Ishikawa (cell line): ENCODE measurements at regions not wholly inside any gene's neighbourhood (a gene's known extent, or its start where the extent isn't known, plus 50 kb on each side); places are given as distances from the start of the nearest gene placed in this dataset.

ENCODE experiments used
- CEBPB ChIP-seq: IDR thresholded peaks from 2 replicates; pipeline ENCODE4 v1.6.1; 2012
- EP300 ChIP-seq: IDR thresholded peaks from 2 replicates; pipeline ENCODE4 v1.6.1; 2012; ENCODE audit warnings: borderline replicate concordance
- TAF1 ChIP-seq: IDR thresholded peaks from 2 replicates; pipeline ENCODE4 v1.6.1; 2012; ENCODE audit warnings: low read depth, mild to moderate bottlenecking
- TCF12 ChIP-seq: IDR thresholded peaks from 2 replicates; pipeline ENCODE4 v1.6.1; 2012; ENCODE audit warnings: low read depth
- YY1 ChIP-seq: IDR thresholded peaks from 2 replicates; pipeline ENCODE4 v1.6.1; 2012; ENCODE audit warnings: low read depth
- ZBTB7A ChIP-seq: IDR thresholded peaks from 2 replicates; pipeline ENCODE4 v1.6.1; 2012; ENCODE audit warnings: low read depth
- TF ChIP-seq, protein P1 (sequence below): IDR thresholded peaks from 2 replicates; pipeline ENCODE4 v1.6.1; 2012; ENCODE audit warnings: low read depth, mild to moderate bottlenecking
- TF ChIP-seq, protein P2 (sequence below): IDR thresholded peaks from 2 replicates; pipeline ENCODE4 v1.6.1; 2012
- TF ChIP-seq, protein P3 (sequence below): IDR thresholded peaks from 2 replicates; pipeline ENCODE4 v1.6.1; 2012

DNA sequence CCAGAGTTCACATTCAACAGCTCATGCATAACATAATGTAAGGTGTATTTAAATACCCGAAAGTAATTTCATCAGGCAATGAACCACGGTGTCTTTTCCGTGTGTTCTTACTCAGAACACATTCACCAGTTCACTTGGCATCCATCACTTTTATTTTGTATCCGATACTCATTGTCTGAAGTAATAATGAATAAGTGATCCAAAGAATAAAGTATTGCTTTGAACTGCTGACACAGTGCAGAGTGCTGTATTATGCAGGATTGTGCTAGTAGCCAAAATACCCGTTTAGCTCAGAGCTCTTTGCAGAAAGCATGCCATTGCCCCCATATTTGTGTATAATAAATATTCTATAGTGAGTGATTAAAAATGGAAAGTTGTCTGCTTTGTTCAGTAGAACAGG is 460.9 kb upstream of the KCNMB2 start:
- TF ChIP-seq, protein P1, sequence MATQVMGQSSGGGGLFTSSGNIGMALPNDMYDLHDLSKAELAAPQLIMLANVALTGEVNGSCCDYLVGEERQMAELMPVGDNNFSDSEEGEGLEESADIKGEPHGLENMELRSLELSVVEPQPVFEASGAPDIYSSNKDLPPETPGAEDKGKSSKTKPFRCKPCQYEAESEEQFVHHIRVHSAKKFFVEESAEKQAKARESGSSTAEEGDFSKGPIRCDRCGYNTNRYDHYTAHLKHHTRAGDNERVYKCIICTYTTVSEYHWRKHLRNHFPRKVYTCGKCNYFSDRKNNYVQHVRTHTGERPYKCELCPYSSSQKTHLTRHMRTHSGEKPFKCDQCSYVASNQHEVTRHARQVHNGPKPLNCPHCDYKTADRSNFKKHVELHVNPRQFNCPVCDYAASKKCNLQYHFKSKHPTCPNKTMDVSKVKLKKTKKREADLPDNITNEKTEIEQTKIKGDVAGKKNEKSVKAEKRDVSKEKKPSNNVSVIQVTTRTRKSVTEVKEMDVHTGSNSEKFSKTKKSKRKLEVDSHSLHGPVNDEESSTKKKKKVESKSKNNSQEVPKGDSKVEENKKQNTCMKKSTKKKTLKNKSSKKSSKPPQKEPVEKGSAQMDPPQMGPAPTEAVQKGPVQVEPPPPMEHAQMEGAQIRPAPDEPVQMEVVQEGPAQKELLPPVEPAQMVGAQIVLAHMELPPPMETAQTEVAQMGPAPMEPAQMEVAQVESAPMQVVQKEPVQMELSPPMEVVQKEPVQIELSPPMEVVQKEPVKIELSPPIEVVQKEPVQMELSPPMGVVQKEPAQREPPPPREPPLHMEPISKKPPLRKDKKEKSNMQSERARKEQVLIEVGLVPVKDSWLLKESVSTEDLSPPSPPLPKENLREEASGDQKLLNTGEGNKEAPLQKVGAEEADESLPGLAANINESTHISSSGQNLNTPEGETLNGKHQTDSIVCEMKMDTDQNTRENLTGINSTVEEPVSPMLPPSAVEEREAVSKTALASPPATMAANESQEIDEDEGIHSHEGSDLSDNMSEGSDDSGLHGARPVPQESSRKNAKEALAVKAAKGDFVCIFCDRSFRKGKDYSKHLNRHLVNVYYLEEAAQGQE, result no peak
- TF ChIP-seq, protein P2, sequence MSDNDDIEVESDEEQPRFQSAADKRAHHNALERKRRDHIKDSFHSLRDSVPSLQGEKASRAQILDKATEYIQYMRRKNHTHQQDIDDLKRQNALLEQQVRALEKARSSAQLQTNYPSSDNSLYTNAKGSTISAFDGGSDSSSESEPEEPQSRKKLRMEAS, result no peak
- TF ChIP-seq EP300 (no peak), TCF12 (no peak), YY1 (no peak), TAF1 (no peak), CEBPB (no peak), ZBTB7A (no peak)
- TF ChIP-seq, protein P3, sequence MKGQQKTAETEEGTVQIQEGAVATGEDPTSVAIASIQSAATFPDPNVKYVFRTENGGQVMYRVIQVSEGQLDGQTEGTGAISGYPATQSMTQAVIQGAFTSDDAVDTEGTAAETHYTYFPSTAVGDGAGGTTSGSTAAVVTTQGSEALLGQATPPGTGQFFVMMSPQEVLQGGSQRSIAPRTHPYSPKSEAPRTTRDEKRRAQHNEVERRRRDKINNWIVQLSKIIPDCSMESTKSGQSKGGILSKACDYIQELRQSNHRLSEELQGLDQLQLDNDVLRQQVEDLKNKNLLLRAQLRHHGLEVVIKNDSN, result no peak
